Fibroblast of peridontal ligament (primary cell): ENCODE measurements at regions not wholly inside any gene's neighbourhood (a gene's known extent, or its start where the extent isn't known, plus 50 kb on each side); places are given as distances from the start of the nearest gene placed in this dataset.

Source experiments
- DNase-seq: peaks from one replicate; pipeline ENCODE4 v3.0.0-alpha.2; 2010; ENCODE audit errors: extremely low read depth

- no peak for DNase-seq
Measured at GRCh38 chr4:137070614-137071013, 461.7 kb downstream of the PCDH18 start.

- DNase-seq: no peak
Measured at GRCh38 chr4:137069473-137069872, 462.8 kb downstream of the PCDH18 start.

- DNase-seq: no peak
Measured at GRCh38 chr4:137067735-137068134, 464.6 kb downstream of the PCDH18 start.

GRCh38 chr4:137065311-137065710 lies 467.0 kb downstream of the PCDH18 start:
- peak; percentile 44 for DNase-seq

- DNase-seq: no peak
Measured at GRCh38 chr4:137063961-137064360, 468.3 kb downstream of the PCDH18 start.

- DNase-seq: no peak
Measured at GRCh38 chr4:137043184-137043583, 489.1 kb downstream of the PCDH18 start.

GRCh38 chr4:137039370-137039769 lies 492.9 kb downstream of the PCDH18 start:
- DNase-seq: no peak

- peak; percentile 7 for DNase-seq
Measured at GRCh38 chr4:137032222-137032621, 500.1 kb downstream of the PCDH18 start.

- no peak for DNase-seq
Measured at GRCh38 chr4:137029026-137029425, 503.3 kb downstream of the PCDH18 start.

GRCh38 chr4:137025484-137026059 lies 506.7 kb downstream of the PCDH18 start:
- no peak for DNase-seq

- no peak for DNase-seq
Measured at GRCh38 chr4:137015426-137016409, 516.6 kb downstream of the PCDH18 start.

- DNase-seq: no peak
Measured at GRCh38 chr4:137000432-137000831, 531.9 kb downstream of the PCDH18 start.

GRCh38 chr4:136992032-136992431 lies 540.3 kb downstream of the PCDH18 start:
- no peak for DNase-seq

GRCh38 chr4:136985683-136986082 lies 546.6 kb downstream of the PCDH18 start:
- no peak for DNase-seq

- DNase-seq: no peak
Measured at GRCh38 chr4:136967069-136967468, 565.2 kb downstream of the PCDH18 start.

GRCh38 chr4:136965478-136965877 lies 566.8 kb downstream of the PCDH18 start:
- DNase-seq: no peak

GRCh38 chr4:136962868-136963267 lies 569.4 kb downstream of the PCDH18 start:
- DNase-seq: no peak

- DNase-seq: no peak
Measured at GRCh38 chr4:136946307-136946907, 585.9 kb downstream of the PCDH18 start.

- DNase-seq: peak; percentile 32
Measured at GRCh38 chr4:136939781-136940180, 592.5 kb downstream of the PCDH18 start.

GRCh38 chr4:136935871-136936270 lies 596.4 kb downstream of the PCDH18 start:
- no peak for DNase-seq

- no peak for DNase-seq
Measured at GRCh38 chr4:136935305-136935704, 597.0 kb downstream of the PCDH18 start.

GRCh38 chr4:136934601-136935000 lies 597.7 kb downstream of the PCDH18 start:
- DNase-seq: no peak

- no peak for DNase-seq
Measured at GRCh38 chr4:136931781-136932180, 600.5 kb downstream of the PCDH18 start.
